ENCODE measurements at regions not wholly inside any gene's neighbourhood (a gene's known extent, or its start where the extent isn't known, plus 50 kb on each side); places are given as distances from the start of the nearest gene placed in this dataset.

GRCh38 chr13:79098596-79098995 is 307.5 kb downstream of the RBM26 start:
- no peaks in the 10 kb centered on the region for H4K20me1 ChIP-seq (ENCODE audit: insufficient read depth, low read length)
- TF ChIP-seq CTCF (IDR thresholded peaks at IDR 0.05; ENCODE audit: low read length) (no peak), EZH2 (IDR thresholded peaks at IDR 0.05; ENCODE audit: borderline replicate concordance, low read length) (no peak)
- no peaks in the 10 kb centered on the region for H3K9me2 ChIP-seq (ENCODE audit: low read depth, low read length)
- H2AFZ ChIP-seq (ENCODE audit: low read length) = no peak overlapping the region
- H3K9me3 ChIP-seq (ENCODE audit: low read length) = no peaks in the 10 kb centered on the region
- H3K27ac ChIP-seq (ENCODE audit: low read depth, low read length, poor library complexity, severe bottlenecking) = no peak overlapping the region
- H3K27me3 ChIP-seq (ENCODE audit: insufficient read depth, low read length) = no peaks in the 10 kb centered on the region
- no peaks in the 10 kb centered on the region for H3K4me1 ChIP-seq (ENCODE audit: insufficient read depth, low read length, severe bottlenecking)
- no peak overlapping the region for H3K4me2 ChIP-seq (ENCODE audit: low read length)
- H3K4me3 ChIP-seq (ENCODE audit: low read depth, low read length, poor library complexity, severe bottlenecking) = no peak overlapping the region
- H3K79me2 ChIP-seq (ENCODE audit: insufficient read depth, low read length) = no peaks in the 10 kb centered on the region
- no peaks in the 10 kb centered on the region for H3K36me3 ChIP-seq (ENCODE audit: insufficient read depth, low read length)
- H3K9ac ChIP-seq (ENCODE audit: low read length) = no peak overlapping the region
- no peaks in the 10 kb centered on the region for H3F3A ChIP-seq (ENCODE audit: insufficient read depth, low read length)

GRCh38 chr13:79097201-79097600 is 308.9 kb downstream of the RBM26 start:
- Histone ChIP-seq H3K9me2 (ENCODE audit: low read depth, low read length) (no peaks in the 10 kb centered on the region), H3K9me3 (ENCODE audit: low read length) (no peaks in the 10 kb centered on the region), H3K4me1 (ENCODE audit: insufficient read depth, low read length, severe bottlenecking) (no peaks in the 10 kb centered on the region), H3K27me3 (ENCODE audit: insufficient read depth, low read length) (no peaks in the 10 kb centered on the region), H3K79me2 (ENCODE audit: insufficient read depth, low read length) (no peaks in the 10 kb centered on the region), H3F3A (ENCODE audit: insufficient read depth, low read length) (no peaks in the 10 kb centered on the region), H4K20me1 (ENCODE audit: insufficient read depth, low read length) (no peaks in the 10 kb centered on the region), H3K27ac (ENCODE audit: low read depth, low read length, poor library complexity, severe bottlenecking) (no peak overlapping the region), H3K36me3 (ENCODE audit: insufficient read depth, low read length) (no peaks in the 10 kb centered on the region), H3K9ac (ENCODE audit: low read length) (no peak overlapping the region), H3K4me2 (ENCODE audit: low read length) (no peak overlapping the region), H2AFZ (ENCODE audit: low read length) (no peak overlapping the region), H3K4me3 (ENCODE audit: low read depth, low read length, poor library complexity, severe bottlenecking) (no peak overlapping the region)
- TF ChIP-seq CTCF (IDR thresholded peaks at IDR 0.05; ENCODE audit: low read length) (no peak), EZH2 (IDR thresholded peaks at IDR 0.05; ENCODE audit: borderline replicate concordance, low read length) (no peak)

GRCh38 chr13:79096099-79096498 is 310.0 kb downstream of the RBM26 start:
- Histone ChIP-seq H3K36me3 (ENCODE audit: insufficient read depth, low read length) (no peaks in the 10 kb centered on the region), H4K20me1 (ENCODE audit: insufficient read depth, low read length) (no peaks in the 10 kb centered on the region), H3K4me1 (ENCODE audit: insufficient read depth, low read length, severe bottlenecking) (no peaks in the 10 kb centered on the region), H3F3A (ENCODE audit: insufficient read depth, low read length) (no peaks in the 10 kb centered on the region), H3K4me3 (ENCODE audit: low read depth, low read length, poor library complexity, severe bottlenecking) (no peak overlapping the region), H2AFZ (ENCODE audit: low read length) (no peak overlapping the region), H3K79me2 (ENCODE audit: insufficient read depth, low read length) (no peaks in the 10 kb centered on the region), H3K9me3 (ENCODE audit: low read length) (no peaks in the 10 kb centered on the region), H3K9ac (ENCODE audit: low read length) (no peak overlapping the region), H3K4me2 (ENCODE audit: low read length) (no peak overlapping the region), H3K27ac (ENCODE audit: low read depth, low read length, poor library complexity, severe bottlenecking) (no peak overlapping the region), H3K27me3 (ENCODE audit: insufficient read depth, low read length) (no peaks in the 10 kb centered on the region), H3K9me2 (ENCODE audit: low read depth, low read length) (no peaks in the 10 kb centered on the region)
- no peak for TF ChIP-seq EZH2 (IDR thresholded peaks at IDR 0.05; ENCODE audit: borderline replicate concordance, low read length)
- no peak for TF ChIP-seq CTCF (IDR thresholded peaks at IDR 0.05; ENCODE audit: low read length)
